Naive thymus-derived CD4-positive, alpha-beta T cell (primary cell): ENCODE measurements at regions not wholly inside any gene's neighbourhood (a gene's known extent, or its start where the extent isn't known, plus 50 kb on each side); places are given as distances from the start of the nearest gene placed in this dataset.

Experiments used
- ATAC-seq: fragments of 150-1000 bp; cut with Tn5 transposase; 2 replicates; pipeline ENCODE4 v1.10.0; 2021; ENCODE audit warnings: mild to moderate bottlenecking, moderate library complexity
- CTCF ChIA-PET: fragments of 350-600 bp; sonication (Branson Sonifier 250); formaldehyde crosslinking; loops from one replicate; lab custom pipeline; 2021; ENCODE audit warnings: antibody characterized with exemption; lab: Charles Lee
- POLR2A ChIA-PET: fragments of 350-600 bp; sonication (Branson Sonifier 250); formaldehyde crosslinking; loops from one replicate; lab custom pipeline; 2021; ENCODE audit warnings: antibody characterized with exemption, inconsistent platforms; lab: Charles Lee
- DNase-seq, 9 donors: peaks; one replicate each; pipeline versions ENCODE4 v3.0.0 to v3.0.0-alpha.2; 2020 to 2022; ENCODE audit warnings: mixed read lengths in 1 of 9
- H3K27ac ChIP-seq: one replicate; pipeline ENCODE4 v1.7.0; 2013; ENCODE audit warnings: mild to moderate bottlenecking, low read depth, low read length, moderate library complexity
- H3K27me3 ChIP-seq, 2 donors: one replicate each; pipeline ENCODE4 v1.7.0; 2013; ENCODE audit warnings: low read length in 2 of 2, mild to moderate bottlenecking in 2 of 2, moderate library complexity in 2 of 2; ENCODE audit not compliant: control insufficient read depth in 2 of 2, insufficient read depth in 2 of 2
- H3K36me3 ChIP-seq, 3 experiments: 1 replicate in 2 of 3; 2 replicates in 1 of 3; pipeline ENCODE4 v1.7.0; 2013; ENCODE audit warnings: low read length in 3 of 3, mild to moderate bottlenecking in 3 of 3, moderate library complexity in 1 of 3; ENCODE audit not compliant: insufficient read depth in 3 of 3, control insufficient read depth in 2 of 3
- H3K4me1 ChIP-seq, 2 donors: one replicate each; pipeline ENCODE4 v1.7.0; 2013; ENCODE audit warnings: low read length in 2 of 2, mild to moderate bottlenecking in 2 of 2, moderate library complexity in 1 of 2; ENCODE audit not compliant: control insufficient read depth in 2 of 2, insufficient read depth in 2 of 2
- H3K4me3 ChIP-seq: 2 replicates; pipeline ENCODE4 v1.7.0; 2013; ENCODE audit warnings: mild to moderate bottlenecking, low read length
- H3K9me3 ChIP-seq, 3 experiments: 1 replicate in 2 of 3; 2 replicates in 1 of 3; pipeline ENCODE4 v1.7.0; 2013; ENCODE audit warnings: low read length in 3 of 3; ENCODE audit not compliant: control insufficient read depth in 2 of 3
- H3K27ac Mint-ChIP-seq, 9 donors: one replicate each; pipeline ENCODE4 v1.8.0; 2020 to 2022; ENCODE audit warnings: mixed read lengths in 9 of 9, mild to moderate bottlenecking in 8 of 9, moderate library complexity in 5 of 9, inconsistent platforms in 2 of 9
- H3K27me3 Mint-ChIP-seq, 5 donors: one replicate each; pipeline ENCODE4 v1.8.0; 2021 to 2022; ENCODE audit warnings: mixed read lengths in 5 of 5, mild to moderate bottlenecking in 1 of 5
- H3K36me3 Mint-ChIP-seq, 5 donors: one replicate each; pipeline ENCODE4 v1.8.0; 2020 to 2022; ENCODE audit warnings: mixed read lengths in 5 of 5, mild to moderate bottlenecking in 3 of 5, inconsistent platforms in 1 of 5
- H3K4me1 Mint-ChIP-seq, 7 donors: one replicate each; pipeline ENCODE4 v1.8.0; 2020 to 2022; ENCODE audit warnings: mixed read lengths in 7 of 7, mild to moderate bottlenecking in 3 of 7, inconsistent platforms in 1 of 7
- H3K4me3 Mint-ChIP-seq, 10 donors: one replicate each; pipeline ENCODE4 v1.8.0; 2020 to 2022; ENCODE audit warnings: mild to moderate bottlenecking in 10 of 10, mixed read lengths in 10 of 10, moderate library complexity in 6 of 10, inconsistent platforms in 2 of 10
- H3K9me3 Mint-ChIP-seq, 11 donors: one replicate each; pipeline ENCODE4 v1.8.0; 2020 to 2022; ENCODE audit warnings: mixed read lengths in 11 of 11, mild to moderate bottlenecking in 4 of 11, inconsistent platforms in 1 of 11, moderate library complexity in 1 of 11
- intact Hi-C, 2 donors: fragments of 100-400 bp; cut with micrococcal nuclease; formaldehyde crosslinking; loops; one replicate each; pipeline ENCODE4 v1.15.1; 2023

GRCh38 chr15:50821476-50821875 is 56.0 kb upstream of the SPPL2A start:
- no peaks in the 10 kb centered on the region for H3K36me3 ChIP-seq
- H3K9me3 ChIP-seq = no peaks in the 10 kb centered on the region
- ChIA-PET POLR2A (no interaction called here), CTCF (no interaction called here)
- Mint-ChIP-seq H3K27me3 (peaks cover 0 to 46% (median 5%) of the 10 kb centered on the region in 5 donors), H3K4me3 (no peak overlapping the region), H3K27ac (no peak overlapping the region), H3K4me1 (no peaks in the 10 kb centered on the region), H3K9me3 (no peaks in the 10 kb centered on the region), H3K36me3 (no peaks in the 10 kb centered on the region)
- H3K27ac ChIP-seq = no peak overlapping the region
- no peaks in the 10 kb centered on the region for H3K4me1 ChIP-seq
- DNase-seq (no peak), ATAC-seq (no peak)
- no peaks in the 10 kb centered on the region for H3K27me3 ChIP-seq
- intact Hi-C loops = no loop called here
- H3K4me3 ChIP-seq = no peak overlapping the region

DNA sequence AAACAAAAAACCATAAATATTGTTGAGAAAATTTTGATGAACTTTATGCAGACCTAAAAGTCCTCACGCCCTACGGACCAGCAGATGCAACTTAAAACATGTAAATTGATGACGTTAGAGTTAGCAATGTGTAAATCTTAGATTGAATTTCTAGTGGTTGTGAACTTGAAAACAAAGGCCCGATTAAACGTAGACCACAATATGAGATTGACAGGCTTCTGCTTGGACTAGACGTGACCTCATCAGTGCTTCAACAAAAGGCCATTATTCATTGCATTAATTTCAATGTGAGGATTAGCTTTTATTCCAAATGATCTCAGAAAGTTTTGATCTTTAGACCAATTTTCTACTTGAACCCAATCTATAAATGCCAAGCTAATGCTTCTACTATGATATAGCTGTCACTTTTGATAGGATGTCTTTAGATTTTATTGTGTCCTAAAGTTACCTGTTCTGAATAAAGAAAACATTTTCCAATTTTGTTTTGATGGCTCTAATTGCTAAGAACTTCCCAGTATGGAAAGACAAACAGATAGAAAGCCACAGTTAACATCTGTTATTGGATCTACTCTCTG is 55.4 kb upstream of the SPPL2A start:
- Histone ChIP-seq H3K9me3 (no peaks in the 10 kb centered on the region), H3K27me3 (no peaks in the 10 kb centered on the region), H3K36me3 (no peaks in the 10 kb centered on the region), H3K27ac (no peak overlapping the region), H3K4me1 (no peaks in the 10 kb centered on the region), H3K4me3 (no peak overlapping the region)
- no peak for DNase-seq
- no peak for ATAC-seq
- Mint-ChIP-seq H3K27me3 (peaks cover 0 to 46% (median 5%) of the 10 kb centered on the region in 5 donors), H3K36me3 (no peaks in the 10 kb centered on the region), H3K4me1 (no peaks in the 10 kb centered on the region), H3K27ac (no peak overlapping the region), H3K4me3 (no peak overlapping the region), H3K9me3 (no peaks in the 10 kb centered on the region)
- POLR2A ChIA-PET = no interaction called here
- CTCF ChIA-PET = interaction anchor here (0.7 kb wide), 1 partner anchor 156 kb away, joined by 3 read pairs; no protein-coding TSS in a partner anchor
- intact Hi-C loops = no loop called here

DNA sequence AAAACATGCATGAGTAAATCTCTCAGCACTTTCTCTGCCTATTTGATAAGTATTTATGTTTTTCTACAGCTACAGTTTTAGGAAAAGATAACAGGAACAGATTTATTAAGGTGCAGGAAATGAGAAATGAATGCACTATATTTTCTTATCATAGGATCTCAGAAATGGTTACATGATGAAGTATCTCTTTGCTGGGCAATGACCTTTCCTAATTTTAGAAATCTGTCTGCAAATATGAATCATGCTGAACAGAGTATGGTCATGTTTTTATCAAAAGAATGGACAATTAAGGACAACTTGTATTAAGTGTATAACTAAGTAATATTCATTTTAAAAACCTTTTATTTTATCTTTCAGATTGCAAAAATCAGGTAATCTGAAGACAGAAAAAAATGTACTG is 53.8 kb upstream of the SPPL2A start:
- Histone ChIP-seq H3K36me3 (no peaks in the 10 kb centered on the region), H3K9me3 (no peaks in the 10 kb centered on the region), H3K4me3 (no peak overlapping the region), H3K27ac (no peak overlapping the region), H3K4me1 (no peaks in the 10 kb centered on the region), H3K27me3 (peaks cover 0 to 3% of the 10 kb centered on the region in 2 donors)
- ChIA-PET POLR2A (no interaction called here), CTCF (no interaction called here)
- no peak overlapping the region for H3K27ac Mint-ChIP-seq
- H3K4me1 Mint-ChIP-seq = no peaks in the 10 kb centered on the region
- no peaks in the 10 kb centered on the region for H3K9me3 Mint-ChIP-seq
- intact Hi-C loops = no loop called here
- peaks cover 0 to 41% (median 5%) of the 10 kb centered on the region in 5 donors for H3K27me3 Mint-ChIP-seq
- H3K4me3 Mint-ChIP-seq = no peak overlapping the region
- ATAC-seq (no peak), DNase-seq (no peak)
- no peaks in the 10 kb centered on the region for H3K36me3 Mint-ChIP-seq

DNA sequence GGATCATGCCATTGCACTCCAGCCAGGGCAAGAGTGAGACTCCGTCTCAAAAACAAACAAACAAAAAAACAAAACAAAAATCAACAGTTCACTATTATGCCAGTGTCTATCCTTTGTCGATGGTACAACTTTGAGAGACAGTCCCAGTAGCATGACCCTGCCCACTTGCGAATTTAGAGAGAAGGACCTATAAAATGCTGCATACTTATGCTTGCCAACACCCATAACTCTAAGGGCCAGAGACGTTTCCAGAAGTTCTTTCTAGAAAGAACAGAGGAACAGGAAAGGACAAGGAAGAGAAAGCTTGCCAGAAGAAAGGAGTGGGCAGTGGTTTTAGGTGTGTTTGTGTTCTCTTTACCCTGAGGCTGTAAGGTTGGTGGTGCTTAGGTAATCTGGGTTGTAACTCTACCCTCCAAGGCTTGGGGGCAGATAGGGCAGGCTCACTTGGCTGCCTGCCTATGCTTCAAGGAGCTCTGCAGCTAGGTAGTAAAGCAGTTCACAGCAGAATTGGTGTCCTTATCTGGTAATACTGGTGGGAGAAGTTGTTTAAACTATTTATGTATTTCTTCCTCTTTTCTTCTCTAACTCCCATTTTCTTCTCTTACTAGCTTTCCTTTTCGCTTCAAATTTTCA is 50.6 kb upstream of the SPPL2A start:
- no peaks in the 10 kb centered on the region for H3K4me1 ChIP-seq
- H3K27ac ChIP-seq = no peak overlapping the region
- H3K4me3 ChIP-seq = no peak overlapping the region
- ChIA-PET POLR2A (no interaction called here), CTCF (no interaction called here)
- H3K4me1 Mint-ChIP-seq = no peaks in the 10 kb centered on the region
- peaks cover 0 to 3% of the 10 kb centered on the region in 2 donors for H3K27me3 ChIP-seq
- no peaks in the 10 kb centered on the region for H3K9me3 ChIP-seq
- no peaks in the 10 kb centered on the region for H3K36me3 ChIP-seq
- H3K4me3 Mint-ChIP-seq = no peak overlapping the region
- no peaks in the 10 kb centered on the region for H3K9me3 Mint-ChIP-seq
- ATAC-seq = no peak
- H3K36me3 Mint-ChIP-seq = no peaks in the 10 kb centered on the region
- intact Hi-C loops = no loop called here
- DNase-seq = no peak
- peaks cover 0 to 25% (median 5%) of the 10 kb centered on the region in 5 donors for H3K27me3 Mint-ChIP-seq
- H3K27ac Mint-ChIP-seq = no peak overlapping the region
